ENCODE measurements at regions not wholly inside any gene's neighbourhood (a gene's known extent, or its start where the extent isn't known, plus 50 kb on each side); places are given as distances from the start of the nearest gene placed in this dataset.

DNA sequence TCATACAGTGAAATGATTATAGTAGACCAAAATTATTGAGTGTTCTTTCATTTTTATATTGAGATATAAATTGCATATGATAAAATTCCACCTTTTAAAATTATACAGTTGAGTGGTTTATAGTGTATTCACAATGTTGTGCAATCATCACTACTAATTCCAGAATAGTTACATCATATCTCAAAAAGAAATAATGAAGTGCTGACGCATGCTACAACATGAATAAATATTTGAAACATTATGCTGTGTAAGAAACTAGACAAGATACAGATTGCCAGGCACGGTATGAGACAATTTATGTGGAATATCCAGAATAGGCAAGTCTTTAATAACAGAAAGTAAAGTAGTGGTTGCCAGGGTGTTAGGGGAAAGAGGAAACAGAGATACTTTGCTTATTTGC lies 871.7 kb downstream of the FAM133A start:
- TF ChIP-seq, protein P1, sequence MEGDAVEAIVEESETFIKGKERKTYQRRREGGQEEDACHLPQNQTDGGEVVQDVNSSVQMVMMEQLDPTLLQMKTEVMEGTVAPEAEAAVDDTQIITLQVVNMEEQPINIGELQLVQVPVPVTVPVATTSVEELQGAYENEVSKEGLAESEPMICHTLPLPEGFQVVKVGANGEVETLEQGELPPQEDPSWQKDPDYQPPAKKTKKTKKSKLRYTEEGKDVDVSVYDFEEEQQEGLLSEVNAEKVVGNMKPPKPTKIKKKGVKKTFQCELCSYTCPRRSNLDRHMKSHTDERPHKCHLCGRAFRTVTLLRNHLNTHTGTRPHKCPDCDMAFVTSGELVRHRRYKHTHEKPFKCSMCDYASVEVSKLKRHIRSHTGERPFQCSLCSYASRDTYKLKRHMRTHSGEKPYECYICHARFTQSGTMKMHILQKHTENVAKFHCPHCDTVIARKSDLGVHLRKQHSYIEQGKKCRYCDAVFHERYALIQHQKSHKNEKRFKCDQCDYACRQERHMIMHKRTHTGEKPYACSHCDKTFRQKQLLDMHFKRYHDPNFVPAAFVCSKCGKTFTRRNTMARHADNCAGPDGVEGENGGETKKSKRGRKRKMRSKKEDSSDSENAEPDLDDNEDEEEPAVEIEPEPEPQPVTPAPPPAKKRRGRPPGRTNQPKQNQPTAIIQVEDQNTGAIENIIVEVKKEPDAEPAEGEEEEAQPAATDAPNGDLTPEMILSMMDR (IDR thresholded peaks at IDR 0.05), result no peak
- TF ChIP-seq POLR2A (IDR thresholded peaks at IDR 0.05), result no peak
